ENCODE measurements at regions not wholly inside any gene's neighbourhood (a gene's known extent, or its start where the extent isn't known, plus 50 kb on each side); places are given as distances from the start of the nearest gene placed in this dataset.

DNA sequence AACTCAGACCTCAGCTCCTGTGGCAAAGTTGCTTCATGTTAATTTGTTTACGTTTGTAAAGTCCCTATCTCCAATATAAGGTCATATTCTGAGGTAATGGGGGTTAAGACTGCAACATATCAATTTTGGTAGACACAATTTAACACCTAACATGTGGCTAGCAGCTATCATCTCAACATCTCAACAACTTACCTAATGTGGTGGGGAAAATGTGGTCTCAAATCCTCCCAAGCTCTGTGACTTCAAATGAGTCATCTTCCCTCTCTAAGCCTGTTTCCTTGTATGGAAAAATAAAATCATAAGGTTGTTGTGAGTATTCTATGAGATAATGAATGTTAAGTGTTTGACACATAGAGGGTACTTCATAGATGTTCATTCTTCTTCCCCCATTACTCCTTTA lies 443.3 kb downstream of the CDK5RAP2 start:
- no peak for DNase-seq (ENCODE audit: low read depth in 2 of 2)

GRCh38 chr9:120117081-120117480 lies 462.9 kb downstream of the CDK5RAP2 start:
- no peak for DNase-seq (ENCODE audit: low read depth in 2 of 2)

DNA sequence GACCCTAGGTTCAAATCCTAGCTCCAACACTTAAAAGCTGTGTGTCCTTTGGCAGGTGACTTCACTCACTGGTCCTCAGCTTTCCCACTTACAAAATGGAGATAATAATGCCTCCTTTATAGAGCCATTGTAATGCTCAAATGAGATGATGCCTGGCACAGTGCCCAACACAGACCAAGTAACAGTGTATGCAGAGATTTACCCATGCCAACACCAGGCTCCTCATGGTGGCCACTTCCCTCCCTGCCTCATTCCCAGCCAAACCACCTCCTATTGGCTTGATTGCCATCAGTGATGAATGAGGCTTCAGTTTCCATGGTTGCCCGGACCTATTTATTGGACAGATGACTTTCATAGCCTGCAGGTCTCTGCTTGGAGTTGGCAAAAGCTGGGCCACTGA lies 469.4 kb downstream of the CDK5RAP2 start:
- DNase-seq (ENCODE audit: low read depth in 2 of 2), result no peak

DNA sequence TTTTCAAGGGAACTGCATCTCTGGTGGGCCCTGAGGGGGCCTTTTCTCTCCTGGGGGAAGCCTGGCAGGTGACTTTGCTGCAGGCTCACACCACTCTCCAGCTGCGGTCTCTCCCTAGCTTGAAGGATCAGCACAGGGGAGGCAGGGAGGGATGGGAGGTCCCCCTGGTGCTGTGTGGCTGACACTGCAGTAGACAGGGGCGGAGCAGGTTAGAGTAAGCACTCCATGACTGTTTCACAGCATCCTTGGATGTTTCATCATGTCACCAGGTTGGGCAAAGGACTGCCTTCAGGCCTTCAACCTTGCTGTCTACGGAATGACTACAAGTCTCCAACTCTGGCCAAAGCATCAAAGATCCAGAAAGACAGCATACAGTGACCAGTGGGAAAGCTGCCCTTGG lies 470.7 kb downstream of the CDK5RAP2 start:
- no peak for DNase-seq (ENCODE audit: low read depth in 2 of 2)

- DNase-seq (ENCODE audit: low read depth in 2 of 2), result no peak
Observed at GRCh38 chr9:120107138-120107537, 472.8 kb downstream of the CDK5RAP2 start.

DNA sequence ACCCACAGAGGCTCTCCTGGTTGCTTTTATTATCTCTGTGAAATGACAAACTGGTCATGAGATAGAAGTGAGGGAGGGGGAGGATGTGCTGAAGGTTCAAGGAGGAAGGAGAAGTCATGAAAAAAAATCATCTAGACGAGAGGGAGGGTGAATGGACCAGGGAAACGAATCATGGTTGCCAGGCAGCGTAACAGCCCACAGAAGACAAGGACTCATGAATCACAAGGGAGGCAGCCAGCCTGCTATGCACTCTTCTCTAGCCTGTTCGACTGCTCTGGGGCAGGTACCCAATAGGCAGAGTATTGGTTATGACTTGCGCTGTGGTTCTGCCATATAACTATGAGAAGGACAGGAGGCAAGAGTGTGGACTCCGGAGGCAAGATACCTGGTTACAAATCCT lies 475.2 kb downstream of the CDK5RAP2 start:
- no peak for DNase-seq (ENCODE audit: low read depth in 2 of 2)

DNA sequence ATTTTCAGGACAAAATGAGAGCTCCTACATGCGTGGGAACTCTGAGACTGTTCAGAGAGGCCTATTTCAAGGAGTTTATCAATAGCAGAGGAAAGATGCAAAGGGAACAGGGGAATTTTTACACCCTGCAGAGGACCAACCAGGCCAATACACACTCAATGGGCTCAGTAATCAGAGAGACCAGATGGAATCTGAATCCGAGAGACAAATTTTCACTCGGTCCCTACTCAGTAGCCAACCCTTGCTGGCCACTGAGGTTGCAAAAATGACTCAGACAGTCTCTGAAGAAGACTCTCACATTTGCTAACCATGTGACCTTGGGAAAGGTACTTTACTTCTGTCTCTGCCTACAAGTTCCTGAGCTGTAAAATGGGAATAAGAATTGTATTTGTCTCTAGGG lies 479.4 kb downstream of the CDK5RAP2 start:
- DNase-seq (ENCODE audit: low read depth in 2 of 2), result no peak

DNA sequence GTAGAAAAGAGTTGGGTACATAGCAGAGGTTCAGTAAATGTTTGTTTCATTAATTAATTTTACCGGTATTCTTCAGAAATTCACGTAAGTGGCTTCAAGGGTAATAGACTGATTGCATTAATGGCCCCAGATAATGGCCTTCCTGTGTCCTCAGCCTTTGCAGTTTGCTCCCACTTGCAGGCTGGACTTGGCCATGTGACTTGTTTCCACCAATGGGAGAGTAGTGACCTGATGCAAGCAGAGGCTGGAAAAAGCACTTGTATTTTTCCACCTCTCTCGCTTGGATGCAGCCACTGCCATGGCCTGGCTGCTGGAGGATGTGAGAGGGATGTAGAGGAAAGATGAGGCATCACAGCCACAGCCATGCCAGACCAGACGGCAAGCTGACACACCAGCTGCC lies 480.9 kb downstream of the CDK5RAP2 start:
- no peak for DNase-seq (ENCODE audit: low read depth in 2 of 2)

DNA sequence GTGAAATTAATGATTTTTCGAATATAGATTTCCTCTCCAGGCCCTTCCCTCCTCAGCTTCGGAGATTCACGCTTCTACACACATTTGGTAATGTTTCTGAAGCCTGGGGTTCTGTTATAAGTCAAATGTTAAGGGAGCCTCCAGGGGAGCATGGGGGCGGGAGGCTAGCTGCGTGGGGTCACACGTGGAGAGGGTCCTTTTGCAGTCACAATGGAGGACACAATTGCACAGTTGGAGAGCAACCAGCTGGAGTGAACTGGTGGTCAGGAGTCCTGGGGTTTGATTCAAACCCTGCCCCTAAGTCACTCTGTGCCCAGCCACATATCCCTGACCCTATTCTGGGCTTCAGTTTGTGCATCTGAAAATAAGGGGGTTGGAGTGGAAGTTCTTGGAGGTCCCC lies 481.4 kb downstream of the CDK5RAP2 start:
- DNase-seq (ENCODE audit: low read depth in 2 of 2), result no peak

- DNase-seq (ENCODE audit: low read depth in 2 of 2), result no peak
Observed at GRCh38 chr9:120091206-120091605, 488.8 kb downstream of the CDK5RAP2 start.

DNA sequence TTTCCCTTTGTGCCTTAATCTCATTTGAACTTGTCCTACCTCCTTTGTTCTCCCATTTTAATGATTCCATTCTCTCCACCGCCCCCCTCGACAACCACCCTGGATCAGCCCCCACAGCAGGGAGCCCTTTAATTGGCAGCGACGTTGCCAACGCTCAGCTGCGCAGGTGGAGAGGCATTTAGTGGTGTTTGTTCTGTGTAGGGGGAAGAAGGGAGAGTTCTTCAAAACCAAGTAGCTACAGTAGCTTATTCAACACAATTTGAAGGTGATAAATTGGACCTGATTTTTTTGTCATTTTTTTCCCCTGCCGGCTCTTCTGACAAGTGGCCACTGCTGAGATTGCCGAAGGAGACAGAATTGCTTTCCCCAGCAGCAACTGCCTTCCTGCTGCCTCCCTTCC lies 499.1 kb downstream of the CDK5RAP2 start:
- no peak for DNase-seq (ENCODE audit: low read depth in 2 of 2)

DNA sequence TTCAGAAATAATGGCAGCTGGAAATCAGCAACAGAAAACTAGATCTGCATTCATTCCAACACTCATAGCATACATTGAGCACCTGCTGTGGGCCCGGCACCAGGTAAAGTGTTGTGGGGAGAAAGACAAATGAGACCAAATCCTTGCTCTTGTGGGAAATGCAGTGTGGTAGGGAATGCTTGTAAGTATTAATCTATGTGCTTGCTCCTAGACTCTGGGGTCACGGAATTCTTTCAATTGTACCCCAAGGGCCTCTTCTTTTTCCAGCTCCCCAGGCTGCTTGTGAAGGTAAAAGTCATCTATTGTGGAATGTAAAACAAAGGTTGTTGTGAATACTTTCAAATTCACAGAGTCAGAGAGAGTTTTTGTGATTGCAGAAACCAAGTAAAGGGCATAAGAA lies 501.9 kb downstream of the CDK5RAP2 start:
- DNase-seq (ENCODE audit: low read depth in 2 of 2), result no peak

DNA sequence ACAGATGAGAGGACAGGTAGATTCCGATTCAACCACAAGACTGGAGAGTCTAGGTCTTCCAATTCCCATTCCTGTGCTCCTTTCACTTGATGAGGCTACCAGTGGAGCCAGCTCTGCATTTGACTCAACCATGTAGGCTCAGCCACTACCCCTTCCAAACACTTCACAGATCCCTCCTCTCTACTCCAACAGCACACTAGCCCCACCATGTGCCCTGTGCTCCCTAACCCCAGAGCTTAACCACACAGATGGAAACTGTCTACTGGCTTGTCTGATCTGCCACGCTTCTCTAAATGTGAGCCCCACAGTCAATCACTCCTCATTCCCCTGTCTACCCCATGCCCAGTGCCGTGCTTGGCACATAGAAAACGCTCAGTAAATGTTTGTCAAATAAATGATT lies 508.2 kb downstream of the CDK5RAP2 start:
- no peak for DNase-seq (ENCODE audit: low read depth in 2 of 2)

- DNase-seq (ENCODE audit: low read depth in 2 of 2), result no peak
Observed at GRCh38 chr9:120066315-120066714, 513.7 kb downstream of the CDK5RAP2 start.

DNA sequence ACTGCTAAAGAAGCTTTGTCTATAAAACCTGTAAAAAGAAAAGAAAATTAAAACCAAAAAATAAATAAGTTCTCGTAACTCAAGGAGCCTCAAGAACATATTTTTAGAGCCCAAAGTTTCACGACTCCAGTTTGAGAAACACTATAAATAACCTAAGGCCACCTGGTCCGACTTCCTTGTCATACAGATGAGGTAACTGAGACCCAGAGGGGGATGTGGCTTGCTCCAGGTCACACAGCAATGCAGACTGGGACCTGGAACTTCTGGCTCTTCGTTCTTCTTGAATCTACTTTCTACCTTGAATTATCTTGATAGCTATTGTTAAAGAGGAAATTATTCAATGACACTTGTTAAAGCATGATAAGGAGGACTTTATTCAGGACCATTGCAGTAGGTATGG lies 514.8 kb downstream of the CDK5RAP2 start:
- no peak for DNase-seq (ENCODE audit: low read depth in 2 of 2)

DNA sequence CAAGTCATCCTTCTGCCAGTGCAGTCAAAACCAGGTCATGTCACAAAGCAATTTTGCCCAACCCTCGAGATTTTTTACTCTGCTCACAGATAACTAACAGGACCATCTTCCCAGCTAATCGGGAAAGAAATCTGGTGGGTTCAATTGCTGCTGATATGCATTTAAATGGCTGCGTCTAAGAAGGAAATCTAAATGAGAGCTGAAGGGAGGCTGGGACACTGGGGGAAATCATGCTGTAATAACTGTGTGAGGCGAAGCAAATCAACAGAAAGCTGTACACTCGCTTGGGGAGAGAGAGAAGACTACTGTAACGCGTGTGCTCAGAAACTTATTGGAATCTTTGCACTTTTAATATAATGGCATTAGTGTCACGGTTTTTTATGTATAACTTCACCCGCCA lies 535.0 kb downstream of the CDK5RAP2 start:
- DNase-seq (ENCODE audit: low read depth in 2 of 2), result no peak

GRCh38 chr9:120043448-120043847 lies 536.5 kb downstream of the CDK5RAP2 start:
- DNase-seq (ENCODE audit: low read depth in 2 of 2), result no peak

DNA sequence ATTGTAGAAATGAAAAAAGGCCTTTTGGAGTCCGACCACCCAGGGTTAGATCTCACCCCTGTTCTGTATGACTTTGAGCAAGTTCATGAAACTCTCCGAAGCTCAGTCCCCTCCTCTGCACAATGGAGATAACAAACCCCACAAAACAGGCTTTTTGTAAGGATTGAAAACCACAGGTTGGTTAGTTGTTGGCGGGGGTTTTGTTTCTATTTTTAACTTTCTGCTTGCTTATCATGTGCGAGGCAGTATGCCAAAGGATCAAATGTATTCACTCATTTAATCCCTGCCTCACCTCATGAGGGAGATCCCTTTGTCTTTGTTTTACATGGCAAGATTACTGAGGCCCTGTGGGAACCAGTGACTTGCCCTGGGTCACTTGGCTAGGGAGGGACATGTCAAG lies 539.1 kb downstream of the CDK5RAP2 start:
- no peak for DNase-seq (ENCODE audit: low read depth in 2 of 2)

GRCh38 chr9:120038342-120038741 lies 541.6 kb downstream of the CDK5RAP2 start:
- no peak for DNase-seq (ENCODE audit: low read depth in 2 of 2)

DNA sequence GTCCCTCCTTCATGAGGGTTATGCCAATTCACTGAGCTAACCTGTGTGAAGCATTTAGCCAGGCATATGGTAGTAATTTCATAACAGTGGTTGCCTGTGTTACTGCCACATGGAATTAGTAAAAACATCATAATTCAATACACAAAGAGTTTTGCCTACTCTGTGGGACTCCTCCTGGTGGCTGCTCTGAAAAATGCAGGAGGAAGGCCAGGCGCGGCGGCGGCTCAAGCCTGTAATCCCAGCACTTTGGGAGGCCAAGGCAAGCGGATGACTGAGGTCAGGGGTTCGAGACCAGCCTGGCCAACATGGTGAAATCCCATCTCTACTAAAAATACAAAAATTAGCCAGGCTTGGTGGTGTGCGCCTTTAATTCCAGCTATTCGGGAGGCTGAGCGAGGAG lies 547.3 kb downstream of the CDK5RAP2 start:
- no peak for DNase-seq (ENCODE audit: low read depth in 2 of 2)

- DNase-seq (ENCODE audit: low read depth in 2 of 2), result no peak
Observed at GRCh38 chr9:120030847-120031246, 549.1 kb downstream of the CDK5RAP2 start.

GRCh38 chr9:120018550-120018949 lies 561.4 kb downstream of the CDK5RAP2 start:
- DNase-seq (ENCODE audit: low read depth in 2 of 2), result no peak

DNA sequence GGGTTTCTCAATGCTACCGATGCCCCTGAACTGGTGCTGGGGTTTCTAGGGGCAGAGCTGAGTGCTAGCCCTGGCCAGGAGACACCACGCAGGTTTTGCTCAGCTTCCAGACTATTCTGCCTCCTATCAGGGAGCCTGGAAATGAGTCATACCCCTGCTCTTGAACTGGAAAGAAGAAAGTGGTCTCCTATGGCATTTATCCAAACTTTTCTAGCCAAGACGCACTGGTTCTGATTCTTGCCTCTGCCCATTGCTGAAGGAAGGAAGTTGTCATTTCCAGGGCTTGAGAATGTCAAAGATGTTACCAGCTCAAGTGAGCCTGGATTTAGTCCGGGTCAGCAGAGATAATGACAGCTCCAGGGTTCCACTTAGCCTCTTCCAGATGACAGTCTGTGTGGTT lies 561.9 kb downstream of the CDK5RAP2 start:
- no peak for DNase-seq (ENCODE audit: low read depth in 2 of 2)

GRCh38 chr9:120016231-120016630 lies 563.7 kb downstream of the CDK5RAP2 start:
- DNase-seq (ENCODE audit: low read depth in 2 of 2), result no peak

DNA sequence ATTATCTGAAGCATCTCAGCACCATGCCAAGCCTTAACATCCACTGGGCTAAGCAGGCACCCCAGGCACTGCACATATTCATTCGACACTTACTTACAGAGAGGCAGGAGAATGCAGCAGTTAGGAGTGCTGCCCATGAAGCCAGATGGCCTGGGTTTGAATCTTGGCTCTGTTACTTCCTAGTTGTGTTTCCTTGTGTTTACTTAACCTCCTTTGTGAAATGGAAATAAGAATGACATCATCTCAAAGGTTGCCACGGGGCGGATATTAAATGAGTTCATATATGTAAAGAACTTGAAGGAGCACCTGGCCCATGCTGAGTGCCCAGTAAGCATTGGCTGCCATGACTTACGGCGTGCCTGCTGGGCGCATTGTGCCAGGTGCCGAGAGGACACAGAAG lies 565.2 kb downstream of the CDK5RAP2 start:
- DNase-seq (ENCODE audit: low read depth in 2 of 2), result no peak

Measured in stimulated activated CD8-positive, alpha-beta memory T cell treated with anti-CD3 and anti-CD28 coated beads, Interleukin-2, amount 100 ng/mL, for 48 hours (primary cell).